Right lobe of liver (tissue), 4 donors: ENCODE measurements at regions not wholly inside any gene's neighbourhood (a gene's known extent, or its start where the extent isn't known, plus 50 kb on each side); places are given as distances from the start of the nearest gene placed in this dataset.

Experiments used
- POLR2A ChIP-seq: fragments of 450-650 bp; IDR thresholded peaks from one replicate; pipeline ENCODE4 v1.6.1; 2017; ENCODE audit warnings: antibody characterized with exemption, mild to moderate bottlenecking
- TF ChIP-seq, protein P1 (sequence below), 4 donors: fragments of 200-600 bp in 3 of 4; fragments of 450-650 bp in 1 of 4; IDR thresholded peaks; one replicate each; pipeline versions ENCODE4 v1.5.1 to v1.8.0; 2016 to 2022; ENCODE audit warnings: antibody characterized with exemption in 4 of 4, mild to moderate bottlenecking in 2 of 4
- donor health status: DM: no; HTN: no; CAD: no.
- donor health status: DM: no; HTN: no; CAD: no.
- donor health status: DM: no; HTN: yes; CAD: no.

DNA sequence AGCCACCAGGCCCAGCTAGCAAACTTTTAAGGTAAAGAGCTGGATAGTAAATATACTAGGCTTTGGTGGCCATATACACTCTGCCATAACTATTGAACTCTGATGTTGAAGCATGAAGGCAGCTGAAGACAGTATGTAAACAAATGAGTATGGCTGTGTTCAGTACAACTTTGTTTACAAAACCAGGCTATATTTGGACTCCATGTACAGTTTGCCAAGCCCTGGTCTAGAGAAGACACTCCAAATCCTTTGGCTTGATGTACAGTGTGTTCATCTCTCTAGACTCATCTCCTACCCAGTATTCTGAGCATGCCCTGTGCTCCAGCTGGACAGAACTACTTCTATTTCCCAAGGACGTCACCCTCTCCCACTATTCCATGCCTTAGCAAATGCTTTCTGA lies 54.3 kb upstream of the MEGF10 start:
- TF ChIP-seq, protein P1, sequence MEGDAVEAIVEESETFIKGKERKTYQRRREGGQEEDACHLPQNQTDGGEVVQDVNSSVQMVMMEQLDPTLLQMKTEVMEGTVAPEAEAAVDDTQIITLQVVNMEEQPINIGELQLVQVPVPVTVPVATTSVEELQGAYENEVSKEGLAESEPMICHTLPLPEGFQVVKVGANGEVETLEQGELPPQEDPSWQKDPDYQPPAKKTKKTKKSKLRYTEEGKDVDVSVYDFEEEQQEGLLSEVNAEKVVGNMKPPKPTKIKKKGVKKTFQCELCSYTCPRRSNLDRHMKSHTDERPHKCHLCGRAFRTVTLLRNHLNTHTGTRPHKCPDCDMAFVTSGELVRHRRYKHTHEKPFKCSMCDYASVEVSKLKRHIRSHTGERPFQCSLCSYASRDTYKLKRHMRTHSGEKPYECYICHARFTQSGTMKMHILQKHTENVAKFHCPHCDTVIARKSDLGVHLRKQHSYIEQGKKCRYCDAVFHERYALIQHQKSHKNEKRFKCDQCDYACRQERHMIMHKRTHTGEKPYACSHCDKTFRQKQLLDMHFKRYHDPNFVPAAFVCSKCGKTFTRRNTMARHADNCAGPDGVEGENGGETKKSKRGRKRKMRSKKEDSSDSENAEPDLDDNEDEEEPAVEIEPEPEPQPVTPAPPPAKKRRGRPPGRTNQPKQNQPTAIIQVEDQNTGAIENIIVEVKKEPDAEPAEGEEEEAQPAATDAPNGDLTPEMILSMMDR (IDR thresholded peaks at IDR 0.05) = no peak
- no peak for TF ChIP-seq POLR2A
